Mucosa of descending colon (tissue), 3 donors: ENCODE measurements at regions not wholly inside any gene's neighbourhood (a gene's known extent, or its start where the extent isn't known, plus 50 kb on each side); places are given as distances from the start of the nearest gene placed in this dataset.

Experiments
- ATAC-seq: fragments of 200-7000 bp; cut with Tn5 transposase; one replicate; pipeline ENCODE4 v1.9.1; 2020; ENCODE audit warnings: mild to moderate bottlenecking, moderate library complexity
- DNase-seq, 3 donors: peaks; one replicate each; pipeline ENCODE4 v3.0.0-alpha.2; 2020
- H3K36me3 ChIP-seq: fragments of 200-600 bp; one replicate; pipeline ENCODE4 v1.8.0; 2021; ENCODE audit warnings: low read depth, mild to moderate bottlenecking
- H3K4me1 ChIP-seq: fragments of 200-600 bp; one replicate; pipeline ENCODE4 v1.8.0; 2021; ENCODE audit warnings: low read depth, mild to moderate bottlenecking
- H3K4me3 ChIP-seq: fragments of 200-600 bp; one replicate; pipeline ENCODE4 v1.8.0; 2021; ENCODE audit warnings: mild to moderate bottlenecking
- H3K9me3 ChIP-seq: fragments of 200-600 bp; one replicate; pipeline ENCODE4 v1.8.0; 2021; ENCODE audit warnings: mild to moderate bottlenecking
- CTCF ChIP-seq: fragments of 200-600 bp; IDR thresholded peaks from one replicate; pipeline ENCODE4 v1.8.0; 2022; ENCODE audit warnings: antibody characterized with exemption, mild to moderate bottlenecking
- intact Hi-C, 2 donors: fragments of 100-400 bp; cut with DNase I in 1 of 2; cut with micrococcal nuclease in 1 of 2; formaldehyde crosslinking; loops; one replicate each; pipeline versions ENCODE4 v1.11.0 to v1.11.1; 2022; cut with DNase I, micrococcal nuclease
- donor health status: DM: no; HTN: no; CAD: no; lungs with moderate emphysema.
- donor health status: DM: no; HTN: no; CAD: no.
- donor health status: DM: no; HTN: yes; CAD: no.

- TF ChIP-seq CTCF, result no peak
- ATAC-seq (no peak), DNase-seq (peak in 1 of 3 donors; percentile 12)
- H3K36me3 ChIP-seq, result no peaks in the 10 kb centered on the region
- H3K4me3 ChIP-seq, result no peak overlapping the region
- H3K4me1 ChIP-seq, result no peaks in the 10 kb centered on the region
- intact Hi-C loops, result no loop called here
- H3K9me3 ChIP-seq, result no peaks in the 10 kb centered on the region
Observed at GRCh38 chr11:130710497-130711012, 205.7 kb downstream of the SNX19 start.

- ATAC-seq (no peak), DNase-seq (no peak)
- no peak for TF ChIP-seq CTCF
- H3K36me3 ChIP-seq, result no peaks in the 10 kb centered on the region
- intact Hi-C loops, result no loop called here
- no peaks in the 10 kb centered on the region for H3K9me3 ChIP-seq
- H3K4me3 ChIP-seq, result no peak overlapping the region
- H3K4me1 ChIP-seq, result no peaks in the 10 kb centered on the region
Observed at GRCh38 chr11:130711193-130711592, 205.1 kb downstream of the SNX19 start.

GRCh38 chr11:130712480-130712879 lies 203.8 kb downstream of the SNX19 start:
- no peak overlapping the region for H3K4me3 ChIP-seq
- DNase-seq (no peak), ATAC-seq (no peak)
- H3K4me1 ChIP-seq, result no peaks in the 10 kb centered on the region
- H3K36me3 ChIP-seq, result no peaks in the 10 kb centered on the region
- no peaks in the 10 kb centered on the region for H3K9me3 ChIP-seq
- intact Hi-C loops, result no loop called here
- TF ChIP-seq CTCF, result no peak

- H3K4me1 ChIP-seq, result no peaks in the 10 kb centered on the region
- intact Hi-C loops, result no loop called here
- no peak for DNase-seq
- no peaks in the 10 kb centered on the region for H3K9me3 ChIP-seq
- H3K36me3 ChIP-seq, result no peaks in the 10 kb centered on the region
- no peak for TF ChIP-seq CTCF
- ATAC-seq, result no peak
- H3K4me3 ChIP-seq, result no peak overlapping the region
Observed at GRCh38 chr11:130715085-130715876, 201.0 kb downstream of the SNX19 start.

GRCh38 chr11:130715877-130716220 lies 200.4 kb downstream of the SNX19 start:
- Histone ChIP-seq H3K36me3 (no peaks in the 10 kb centered on the region), H3K4me3 (no peak overlapping the region), H3K9me3 (no peaks in the 10 kb centered on the region), H3K4me1 (no peaks in the 10 kb centered on the region)
- TF ChIP-seq CTCF, result no peak
- ATAC-seq, result no peak
- intact Hi-C loops, result no loop called here
- no peak for DNase-seq

- Histone ChIP-seq H3K4me1 (no peaks in the 10 kb centered on the region), H3K9me3 (no peaks in the 10 kb centered on the region), H3K4me3 (no peak overlapping the region), H3K36me3 (no peaks in the 10 kb centered on the region)
- intact Hi-C loops, result no loop called here
- ATAC-seq (no peak), DNase-seq (no peak)
- no peak for TF ChIP-seq CTCF
Observed at GRCh38 chr11:130718120-130718519, 198.2 kb downstream of the SNX19 start.
